Coronary artery (tissue), 2 donors: ENCODE measurements at regions not wholly inside any gene's neighbourhood (a gene's known extent, or its start where the extent isn't known, plus 50 kb on each side); places are given as distances from the start of the nearest gene placed in this dataset.

Experiments
- DNase-seq: peaks from one replicate; pipeline ENCODE4 v3.0.0-alpha.2; 2017; ENCODE audit warnings: low spot score
- H3K27ac ChIP-seq, 2 donors: fragments of 200-600 bp; sonication (generic); one replicate each; pipeline ENCODE4 v1.5.1; 2016 to 2019
- H3K4me3 ChIP-seq: fragments of 200-600 bp; sonication (generic); 2 replicates; pipeline ENCODE4 v1.5.1; 2016; ENCODE audit warnings: mild to moderate bottlenecking, moderate library complexity
- CTCF ChIP-seq: fragments of 200-600 bp; sonication (generic); IDR thresholded peaks from one replicate; pipeline ENCODE4 v1.5.1; 2019; ENCODE audit warnings: antibody characterized with exemption

DNA sequence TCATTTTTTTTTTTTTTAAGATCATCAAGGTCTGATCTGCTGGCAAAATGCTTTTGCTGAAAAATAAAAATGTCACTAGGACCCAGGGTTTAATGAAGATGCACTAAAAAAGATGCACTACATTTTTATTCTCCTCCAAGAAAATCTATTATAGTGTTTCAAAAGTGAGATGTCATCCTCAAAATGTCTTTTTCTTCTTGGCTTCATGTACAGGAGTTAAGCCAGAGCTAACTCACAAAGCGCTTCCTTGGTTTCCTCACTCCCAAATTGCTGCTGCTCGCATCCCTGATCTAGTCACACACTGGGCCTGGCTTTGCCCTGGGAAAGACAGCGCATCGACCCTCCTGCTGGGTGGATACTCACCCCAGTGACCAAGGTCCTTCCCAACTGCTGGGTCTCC is 113.4 kb upstream of the CCDC68 start:
- no peak for DNase-seq
- H3K4me3 ChIP-seq = no peak overlapping the region
- H3K27ac ChIP-seq = no peak overlapping the region
- no peak for TF ChIP-seq CTCF

GRCh38 chr18:55072181-55072580 is 112.9 kb upstream of the CCDC68 start:
- no peak for DNase-seq
- no peak overlapping the region for H3K4me3 ChIP-seq
- TF ChIP-seq CTCF = no peak
- no peak overlapping the region for H3K27ac ChIP-seq

- no peak for DNase-seq
- no peak overlapping the region for H3K4me3 ChIP-seq
- H3K27ac ChIP-seq = no peak overlapping the region
- no peak for TF ChIP-seq CTCF
These were observed 110.2 kb upstream of the CCDC68 start for GRCh38 chr18:55069497-55069896.

- no peak for DNase-seq
- Histone ChIP-seq H3K4me3 (no peak overlapping the region), H3K27ac (no peak overlapping the region)
- no peak for TF ChIP-seq CTCF
These were observed 105.5 kb upstream of the CCDC68 start for GRCh38 chr18:55064760-55065159.

DNA sequence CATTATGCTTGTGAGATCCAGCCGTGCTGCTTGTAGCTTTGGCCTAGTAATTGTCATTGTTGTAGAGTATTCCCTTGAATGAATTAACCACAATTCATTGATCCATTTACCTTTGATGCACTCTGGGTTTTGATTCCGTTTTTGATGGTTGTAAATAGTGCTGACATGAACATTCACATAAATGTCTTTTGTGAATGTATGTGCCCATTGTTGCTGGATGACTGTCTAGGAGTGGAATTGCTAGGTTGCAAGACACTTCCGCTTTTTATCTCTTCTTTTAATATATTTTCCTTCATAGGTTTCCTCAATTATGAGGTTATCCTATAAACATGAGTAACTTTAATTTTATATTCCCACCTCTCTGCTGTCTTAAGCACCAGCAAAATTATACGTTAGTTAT is 104.8 kb upstream of the CCDC68 start:
- H3K4me3 ChIP-seq = no peak overlapping the region
- H3K27ac ChIP-seq = no peak overlapping the region
- no peak for TF ChIP-seq CTCF
- DNase-seq = no peak

DNA sequence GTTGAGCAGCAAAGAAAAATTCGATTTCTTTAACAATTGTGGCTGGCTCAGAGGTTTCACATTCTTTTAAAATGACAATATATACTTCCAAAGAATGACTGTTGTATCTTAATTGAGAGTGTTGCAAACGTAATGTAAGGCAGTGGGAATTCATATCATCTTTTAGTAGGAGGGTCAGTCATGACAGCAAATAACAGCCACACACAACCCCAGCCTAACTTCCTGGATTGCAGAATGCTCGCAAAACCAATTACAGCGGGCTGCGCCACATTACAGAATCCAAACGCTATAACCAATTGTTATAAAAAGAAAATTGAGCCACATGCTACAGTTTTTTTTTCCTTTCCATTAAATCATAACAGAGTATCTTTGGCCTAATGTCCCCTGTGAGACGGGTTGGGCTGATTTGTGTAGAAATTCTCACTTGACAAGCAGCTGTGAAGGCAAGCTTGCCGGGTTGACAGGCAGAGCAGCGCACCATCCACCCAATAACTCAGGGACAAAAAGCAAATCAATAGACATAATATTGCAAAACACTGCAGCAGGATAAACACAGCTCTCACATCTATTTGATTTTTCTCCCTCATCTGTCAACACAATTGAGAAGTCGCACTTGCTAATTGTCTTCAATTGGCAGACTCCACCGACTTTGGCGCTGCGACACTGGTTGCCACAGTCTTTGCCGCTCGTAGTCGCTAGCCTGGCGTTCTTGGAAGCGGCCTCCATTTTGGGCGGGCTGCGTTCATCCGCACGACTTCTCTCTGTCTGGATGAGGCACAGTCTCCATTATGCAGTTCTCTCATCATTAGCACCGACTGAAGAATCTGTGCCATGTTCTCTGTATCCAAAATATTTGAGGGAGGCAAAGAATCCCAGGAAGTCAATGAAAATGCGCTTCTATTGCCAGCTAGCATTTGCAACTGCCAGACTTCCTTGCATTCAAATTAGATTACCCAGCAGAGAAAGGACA is 95.0 kb upstream of the CCDC68 start:
- DNase-seq = no peak
- no peak for TF ChIP-seq CTCF
- no peak overlapping the region for H3K27ac ChIP-seq

GRCh38 chr18:55048892-55049291 is 89.6 kb upstream of the CCDC68 start:
- DNase-seq = no peak
- no peak for TF ChIP-seq CTCF
- Histone ChIP-seq H3K4me3 (no peak overlapping the region), H3K27ac (no peak overlapping the region)

More for the DNA sequence above, 95.0 kb upstream of the CCDC68 start:
- H3K4me3 ChIP-seq = no peak overlapping the region
